ENCODE measurements at regions not wholly inside any gene's neighbourhood (a gene's known extent, or its start where the extent isn't known, plus 50 kb on each side); places are given as distances from the start of the nearest gene placed in this dataset.

GRCh38 chr4:31007858-31008257 lies 287.7 kb downstream of the PCDH7 start:
- H3K36me3 ChIP-seq: no peaks in the 10 kb centered on the region
- no peak overlapping the region for H3K27ac ChIP-seq
- TF ChIP-seq POLR2AphosphoS5 (IDR thresholded peaks at IDR 0.05) (no peak), POLR2A (IDR thresholded peaks at IDR 0.05) (no peak), CTCF (IDR thresholded peaks at IDR 0.05) (no peak)
- H3K4me3 ChIP-seq: no peak overlapping the region
- no peaks in the 10 kb centered on the region for H3K9me3 ChIP-seq
- intact Hi-C loops (cut with DNase I; ENCODE audit: low total_unique reads): no loop called here
- no peaks in the 10 kb centered on the region for H3K27me3 ChIP-seq
- no peak for DNase-seq (ENCODE audit: low spot score in 2 of 2)
- H3K4me1 ChIP-seq: no peaks in the 10 kb centered on the region

GRCh38 chr4:31009926-31010325 lies 289.8 kb downstream of the PCDH7 start:
- TF ChIP-seq POLR2A (IDR thresholded peaks at IDR 0.05): no peak
- no peak for TF ChIP-seq CTCF (IDR thresholded peaks at IDR 0.05)
- no peak for TF ChIP-seq POLR2AphosphoS5 (IDR thresholded peaks at IDR 0.05)
- H3K4me3 ChIP-seq: no peak overlapping the region
- intact Hi-C loops (cut with DNase I; ENCODE audit: low total_unique reads): no loop called here

GRCh38 chr4:31015123-31015522 lies 295.0 kb downstream of the PCDH7 start:
- no peaks in the 10 kb centered on the region for H3K4me1 ChIP-seq
- intact Hi-C loops (cut with DNase I; ENCODE audit: low total_unique reads): no loop called here
- no peaks in the 10 kb centered on the region for H3K9me3 ChIP-seq
- H3K4me3 ChIP-seq: no peak overlapping the region
- no peaks in the 10 kb centered on the region for H3K27me3 ChIP-seq
- H3K36me3 ChIP-seq: no peaks in the 10 kb centered on the region
- DNase-seq (ENCODE audit: low spot score in 2 of 2): no peak
- H3K27ac ChIP-seq: no peak overlapping the region
- TF ChIP-seq CTCF (IDR thresholded peaks at IDR 0.05): no peak
- TF ChIP-seq POLR2A (IDR thresholded peaks at IDR 0.05): no peak

More at GRCh38 chr4:31009926-31010325, 289.8 kb downstream of the PCDH7 start:
- DNase-seq (ENCODE audit: low spot score in 2 of 2): no peak
- no peaks in the 10 kb centered on the region for H3K27me3 ChIP-seq
- no peaks in the 10 kb centered on the region for H3K9me3 ChIP-seq
- no peaks in the 10 kb centered on the region for H3K4me1 ChIP-seq
- no peaks in the 10 kb centered on the region for H3K36me3 ChIP-seq
- no peak overlapping the region for H3K27ac ChIP-seq

GRCh38 chr4:31016322-31017061 lies 296.3 kb downstream of the PCDH7 start:
- Histone ChIP-seq H3K27ac (no peak overlapping the region), H3K36me3 (no peaks in the 10 kb centered on the region), H3K4me1 (no peaks in the 10 kb centered on the region), H3K4me3 (no peak overlapping the region), H3K27me3 (no peaks in the 10 kb centered on the region), H3K9me3 (no peaks in the 10 kb centered on the region)
- intact Hi-C loops (cut with DNase I; ENCODE audit: low total_unique reads): no loop called here
- no peak for TF ChIP-seq CTCF (IDR thresholded peaks at IDR 0.05)
- no peak for TF ChIP-seq POLR2A (IDR thresholded peaks at IDR 0.05)
- TF ChIP-seq POLR2AphosphoS5 (IDR thresholded peaks at IDR 0.05): no peak
- no peak for DNase-seq (ENCODE audit: low spot score in 2 of 2)

GRCh38 chr4:31020363-31020762 lies 300.2 kb downstream of the PCDH7 start:
- DNase-seq (ENCODE audit: low spot score in 2 of 2): no peak
- H3K27me3 ChIP-seq: no peaks in the 10 kb centered on the region
- intact Hi-C loops (cut with DNase I; ENCODE audit: low total_unique reads): no loop called here
- TF ChIP-seq CTCF (IDR thresholded peaks at IDR 0.05) (no peak), POLR2A (IDR thresholded peaks at IDR 0.05) (no peak), POLR2AphosphoS5 (IDR thresholded peaks at IDR 0.05) (no peak)
- no peak overlapping the region for H3K27ac ChIP-seq
- H3K4me3 ChIP-seq: no peak overlapping the region
- no peaks in the 10 kb centered on the region for H3K9me3 ChIP-seq
- H3K36me3 ChIP-seq: no peaks in the 10 kb centered on the region
- no peaks in the 10 kb centered on the region for H3K4me1 ChIP-seq
